ENCODE measurements at regions not wholly inside any gene's neighbourhood (a gene's known extent, or its start where the extent isn't known, plus 50 kb on each side); places are given as distances from the start of the nearest gene placed in this dataset.

DNA sequence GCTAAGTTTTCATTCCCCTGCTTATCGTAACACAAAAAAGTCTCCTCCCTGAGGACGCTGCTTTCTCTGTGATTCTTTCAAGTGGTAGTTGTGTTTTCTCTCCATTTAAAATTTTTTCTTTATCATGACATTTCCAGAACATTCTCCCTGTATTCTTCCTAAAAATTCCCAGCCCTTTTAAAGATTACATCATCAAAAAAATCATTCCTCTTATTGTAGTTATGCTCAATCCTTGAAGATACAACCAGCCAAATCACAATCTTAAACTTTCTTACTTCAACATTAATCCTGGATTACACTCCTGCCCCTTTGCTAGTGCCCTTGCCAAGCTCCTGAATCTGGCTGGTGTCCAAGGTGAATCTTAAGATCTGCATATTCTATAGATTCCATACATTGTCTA lies 163.7 kb upstream of the CBLB start:
- TF ChIP-seq, protein P1, sequence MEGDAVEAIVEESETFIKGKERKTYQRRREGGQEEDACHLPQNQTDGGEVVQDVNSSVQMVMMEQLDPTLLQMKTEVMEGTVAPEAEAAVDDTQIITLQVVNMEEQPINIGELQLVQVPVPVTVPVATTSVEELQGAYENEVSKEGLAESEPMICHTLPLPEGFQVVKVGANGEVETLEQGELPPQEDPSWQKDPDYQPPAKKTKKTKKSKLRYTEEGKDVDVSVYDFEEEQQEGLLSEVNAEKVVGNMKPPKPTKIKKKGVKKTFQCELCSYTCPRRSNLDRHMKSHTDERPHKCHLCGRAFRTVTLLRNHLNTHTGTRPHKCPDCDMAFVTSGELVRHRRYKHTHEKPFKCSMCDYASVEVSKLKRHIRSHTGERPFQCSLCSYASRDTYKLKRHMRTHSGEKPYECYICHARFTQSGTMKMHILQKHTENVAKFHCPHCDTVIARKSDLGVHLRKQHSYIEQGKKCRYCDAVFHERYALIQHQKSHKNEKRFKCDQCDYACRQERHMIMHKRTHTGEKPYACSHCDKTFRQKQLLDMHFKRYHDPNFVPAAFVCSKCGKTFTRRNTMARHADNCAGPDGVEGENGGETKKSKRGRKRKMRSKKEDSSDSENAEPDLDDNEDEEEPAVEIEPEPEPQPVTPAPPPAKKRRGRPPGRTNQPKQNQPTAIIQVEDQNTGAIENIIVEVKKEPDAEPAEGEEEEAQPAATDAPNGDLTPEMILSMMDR (IDR thresholded peaks at IDR 0.05 in 4 of 5, conservative IDR thresholded peaks at IDR 0.05 in 1 of 5) = no peak
- TF ChIP-seq POLR2A (IDR thresholded peaks at IDR 0.05) = no peak
